Cardiac muscle cell (in vitro differentiated cells and primary cell): ENCODE measurements at regions not wholly inside any gene's neighbourhood (a gene's known extent, or its start where the extent isn't known, plus 50 kb on each side); places are given as distances from the start of the nearest gene placed in this dataset.
A peak's percentile ranks its signal among the peaks of the same experiment; 100 is the strongest.

Experiments used
- DNase-seq, 2 donors: peaks; one replicate each; pipeline versions ENCODE4 v3.0.0 to v3.0.0-alpha.2; 2010 to 2017; ENCODE audit warnings: low read depth in 1 of 2, low spot score in 1 of 2
- H3K27ac ChIP-seq: fragments of 200-600 bp; sonication (generic); 2 replicates; pipeline ENCODE4 v1.5.1; 2016
- H3K27me3 ChIP-seq: fragments of 200-600 bp; sonication (generic); 2 replicates; pipeline ENCODE4 v1.6.0; 2016; ENCODE audit warnings: control low read depth
- H3K36me3 ChIP-seq: fragments of 200-600 bp; sonication (generic); 2 replicates; pipeline ENCODE4 v1.5.1; 2016; ENCODE audit warnings: control low read depth
- H3K4me1 ChIP-seq: fragments of 200-600 bp; sonication (generic); 2 replicates; pipeline ENCODE4 v1.8.1; 2017; ENCODE audit warnings: low read depth, mild to moderate bottlenecking, mixed run types
- H3K4me3 ChIP-seq: fragments of 200-600 bp; sonication (generic); 2 replicates; pipeline ENCODE4 v1.5.1; 2016; ENCODE audit warnings: mild to moderate bottlenecking
- H3K9me3 ChIP-seq: fragments of 200-600 bp; sonication (generic); 2 replicates; pipeline ENCODE4 v1.5.1; 2017; ENCODE audit warnings: low read depth, mild to moderate bottlenecking, control low read depth
- CTCF ChIP-seq: IDR thresholded peaks from 2 replicates; pipeline ENCODE4 v1.5.1; 2012; ENCODE audit warnings: low read depth, mild to moderate bottlenecking, low read length

GRCh38 chr2:175304541-175304940 is 123.0 kb upstream of the ATP5MC3 start:
- Histone ChIP-seq H3K4me3 (no peak overlapping the region), H3K27me3 (peaks cover 5% of the 10 kb centered on the region), H3K9me3 (no peaks in the 10 kb centered on the region), H3K27ac (no peak overlapping the region), H3K36me3 (no peaks in the 10 kb centered on the region), H3K4me1 (no peaks in the 10 kb centered on the region)
- no peak for DNase-seq
- no peak for TF ChIP-seq CTCF

- TF ChIP-seq CTCF = no peak
- H3K4me3 ChIP-seq = no peak overlapping the region
- no peak for DNase-seq
- no peaks in the 10 kb centered on the region for H3K4me1 ChIP-seq
- H3K9me3 ChIP-seq = no peaks in the 10 kb centered on the region
- H3K27ac ChIP-seq = no peak overlapping the region
- no peaks in the 10 kb centered on the region for H3K27me3 ChIP-seq
- no peaks in the 10 kb centered on the region for H3K36me3 ChIP-seq
These were observed 112.3 kb upstream of the ATP5MC3 start for GRCh38 chr2:175293776-175294175.

GRCh38 chr2:175293195-175293594 is 111.7 kb upstream of the ATP5MC3 start:
- no peaks in the 10 kb centered on the region for H3K27me3 ChIP-seq
- H3K4me1 ChIP-seq = no peaks in the 10 kb centered on the region
- no peak for DNase-seq
- H3K4me3 ChIP-seq = no peak overlapping the region
- no peak for TF ChIP-seq CTCF
- H3K9me3 ChIP-seq = no peaks in the 10 kb centered on the region
- H3K27ac ChIP-seq = no peak overlapping the region
- H3K36me3 ChIP-seq = no peaks in the 10 kb centered on the region

- no peak for TF ChIP-seq CTCF
- no peak overlapping the region for H3K27ac ChIP-seq
These were observed 101.4 kb upstream of the ATP5MC3 start for GRCh38 chr2:175282886-175283285.

GRCh38 chr2:175282300-175282699 is 100.8 kb upstream of the ATP5MC3 start:
- peak; percentile 31 to 65 for DNase-seq
- H3K36me3 ChIP-seq = no peaks in the 10 kb centered on the region
- no peaks in the 10 kb centered on the region for H3K9me3 ChIP-seq
- H3K27me3 ChIP-seq = no peaks in the 10 kb centered on the region
- no peaks in the 10 kb centered on the region for H3K4me1 ChIP-seq
- H3K4me3 ChIP-seq = no peak overlapping the region
- peak; percentile 41 for TF ChIP-seq CTCF
- H3K27ac ChIP-seq = no peak overlapping the region

More at GRCh38 chr2:175282886-175283285, 101.4 kb upstream of the ATP5MC3 start:
- Histone ChIP-seq H3K27me3 (no peaks in the 10 kb centered on the region), H3K9me3 (no peaks in the 10 kb centered on the region), H3K36me3 (no peaks in the 10 kb centered on the region), H3K4me3 (no peak overlapping the region), H3K4me1 (no peaks in the 10 kb centered on the region)
- DNase-seq = no peak

- Histone ChIP-seq H3K27ac (no peak overlapping the region), H3K4me1 (no peaks in the 10 kb centered on the region), H3K27me3 (no peaks in the 10 kb centered on the region), H3K4me3 (no peak overlapping the region), H3K36me3 (no peaks in the 10 kb centered on the region), H3K9me3 (no peaks in the 10 kb centered on the region)
- DNase-seq = no peak
- no peak for TF ChIP-seq CTCF
These were observed 96.3 kb upstream of the ATP5MC3 start for GRCh38 chr2:175277772-175278171.
